ENCODE measurements at regions not wholly inside any gene's neighbourhood (a gene's known extent, or its start where the extent isn't known, plus 50 kb on each side); places are given as distances from the start of the nearest gene placed in this dataset.
"Not testable (repeated sequence)": the region's sequence is repeated elsewhere in the genome, so short reads cannot be mapped to it uniquely, and the experiment has no call there.

DNA sequence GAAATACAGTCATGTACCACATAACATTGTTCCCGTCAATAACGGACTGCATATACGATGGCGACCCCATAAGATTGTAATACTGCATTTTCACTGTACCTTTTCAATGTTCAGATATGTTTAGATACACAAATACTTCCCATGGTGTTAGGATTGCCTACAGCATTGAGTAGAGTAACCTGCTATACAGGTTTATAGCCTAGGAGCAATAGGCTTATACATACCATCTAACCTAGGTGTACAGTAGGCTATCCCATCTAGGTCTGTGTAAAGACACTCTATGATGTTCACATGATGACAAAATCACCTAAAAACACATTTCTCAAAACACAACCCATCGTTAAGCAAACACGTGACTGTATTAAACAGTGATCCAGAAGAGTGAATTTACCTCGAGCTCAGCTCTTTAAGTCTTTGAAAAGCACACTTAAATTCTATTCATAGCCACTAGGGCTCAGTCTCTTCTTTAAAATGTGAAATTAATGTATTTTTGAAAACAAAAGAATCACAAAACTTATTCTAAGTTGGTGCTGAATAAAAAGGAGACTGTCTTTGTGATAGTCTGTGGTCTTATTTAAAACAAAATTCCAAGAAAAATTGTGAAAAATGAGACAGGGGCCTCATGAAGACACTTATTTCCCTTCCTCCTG, 239.1 kb upstream of the ARID2 start:
- DNase-seq (ENCODE audit: low spot score) = no peak
- intact Hi-C loops (cut with DNase I) = no loop called here

DNA sequence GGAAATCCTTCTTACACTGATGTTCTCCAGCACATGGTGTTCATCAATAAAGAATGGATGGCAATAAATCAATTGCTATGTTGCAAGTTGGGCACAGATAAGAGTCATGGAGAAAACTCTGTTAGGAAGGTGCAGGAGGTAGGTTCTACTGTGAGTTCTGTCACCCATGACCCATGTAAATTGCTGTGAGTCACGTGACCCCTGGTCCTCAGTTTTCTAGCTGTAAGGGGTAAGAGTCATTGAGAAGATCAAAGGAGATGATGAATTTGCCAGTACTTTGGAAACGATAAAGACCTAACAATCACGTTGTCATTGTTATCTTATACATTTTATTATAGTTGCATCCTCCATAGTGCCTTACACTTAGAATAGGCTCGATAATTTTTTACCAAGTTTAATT, 235.2 kb upstream of the ARID2 start:
- DNase-seq (ENCODE audit: low spot score) = no peak
- intact Hi-C loops (cut with DNase I) = no loop called here

DNA sequence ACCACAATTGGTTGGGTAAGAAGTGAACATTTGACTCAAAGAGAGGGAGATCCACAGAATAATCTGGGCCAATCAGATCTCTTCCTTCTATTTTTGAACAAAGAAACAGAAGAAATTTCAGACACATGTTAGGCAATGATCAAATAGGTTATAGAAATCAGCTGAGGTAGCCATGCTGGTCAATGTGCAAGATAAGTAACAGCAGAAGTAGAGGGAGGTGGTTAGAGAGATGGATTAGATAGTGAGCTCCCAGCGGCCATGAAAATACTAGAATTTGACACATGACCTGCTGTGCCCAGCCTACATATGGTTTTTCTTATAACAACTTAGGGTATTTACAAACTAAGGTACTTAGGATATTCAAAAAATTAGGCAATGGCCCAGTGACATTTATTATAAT, 230.9 kb upstream of the ARID2 start:
- DNase-seq (ENCODE audit: low spot score) = no peak
- intact Hi-C loops (cut with DNase I) = no loop called here

DNA sequence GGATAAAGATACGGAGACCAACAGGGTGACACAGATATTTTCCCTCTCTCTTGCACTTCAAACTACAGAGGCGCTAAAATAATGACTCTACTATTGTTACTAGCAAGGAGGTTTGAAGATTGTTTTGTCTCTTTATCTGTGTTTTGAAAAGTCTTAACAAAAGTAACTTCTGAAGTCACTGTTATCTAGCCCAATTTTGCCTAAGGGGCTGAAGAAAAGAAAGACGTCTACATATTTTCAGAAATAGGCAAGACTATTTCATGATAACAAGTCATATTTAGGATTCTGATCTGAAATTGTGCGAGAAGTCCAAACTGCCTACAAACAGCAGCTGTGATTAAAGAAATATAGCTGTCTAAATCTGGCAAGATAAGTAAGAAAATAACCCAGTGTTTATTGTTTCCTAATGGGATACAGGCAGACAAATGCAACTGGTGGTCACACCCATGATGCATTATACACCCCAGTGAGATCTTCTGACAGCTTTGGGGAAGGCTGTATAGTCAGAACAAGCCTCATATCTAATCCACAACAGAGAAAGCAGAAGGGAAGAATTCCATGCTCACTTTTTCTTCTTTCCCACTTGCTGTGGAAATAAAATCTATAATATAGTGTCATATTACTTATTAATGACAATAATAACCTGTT, 226.9 kb upstream of the ARID2 start:
- intact Hi-C loops (cut with DNase I) = no loop called here
- DNase-seq (ENCODE audit: low spot score) = no peak

DNA sequence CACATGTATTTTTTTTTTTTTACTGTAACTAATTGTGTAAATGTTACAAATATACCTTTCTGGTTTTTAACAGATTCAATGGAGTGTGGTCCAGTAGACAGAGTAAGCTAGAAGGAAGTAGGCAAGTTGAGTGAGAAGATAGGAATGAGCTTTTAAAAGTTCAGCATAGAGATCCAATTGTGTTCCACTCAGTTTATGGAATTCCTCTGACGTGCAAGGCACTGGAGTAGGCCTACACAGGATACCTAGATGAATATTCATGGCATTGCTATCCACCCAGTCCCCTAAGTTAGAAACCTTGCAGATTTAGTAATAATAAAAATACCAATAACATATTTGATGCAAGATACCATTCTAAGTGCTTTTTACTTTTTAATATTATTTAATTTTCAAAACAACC, 225.6 kb upstream of the ARID2 start:
- intact Hi-C loops (cut with DNase I) = no loop called here
- no peak for DNase-seq (ENCODE audit: low spot score)

DNA sequence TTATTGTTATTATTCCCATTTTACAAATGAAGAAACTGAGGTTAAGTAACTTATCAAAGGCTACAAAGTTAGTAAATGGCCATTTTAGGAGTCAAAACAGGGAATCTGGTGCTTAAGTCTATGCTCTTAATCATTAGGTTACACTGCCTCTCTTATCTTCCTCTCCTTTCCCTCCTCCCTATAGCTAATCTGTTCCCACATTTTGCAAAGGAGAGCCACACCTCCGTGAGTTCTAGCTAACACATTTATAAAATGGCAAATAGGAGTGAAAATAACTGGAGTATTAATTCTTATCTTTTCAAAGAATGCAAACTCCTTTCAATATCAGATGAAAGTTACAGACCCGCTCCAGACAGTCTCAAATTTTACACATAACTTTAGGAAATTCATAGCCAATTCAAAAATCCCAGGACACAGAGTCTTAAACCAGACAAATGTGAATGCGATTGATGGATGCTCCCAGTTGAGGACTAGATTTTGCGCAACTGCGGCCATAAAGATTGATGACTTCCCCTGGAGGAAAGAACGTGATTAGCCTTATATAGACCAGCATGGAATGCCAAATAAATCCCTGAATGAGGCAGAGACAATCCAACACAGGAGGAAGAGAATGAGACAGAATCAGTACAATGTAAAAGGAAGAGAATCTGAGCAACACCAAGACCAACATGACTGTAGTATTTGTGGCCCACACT, 225.0 kb upstream of the ARID2 start:
- DNase-seq (ENCODE audit: low spot score) = no peak
- intact Hi-C loops (cut with DNase I) = no loop called here

DNA sequence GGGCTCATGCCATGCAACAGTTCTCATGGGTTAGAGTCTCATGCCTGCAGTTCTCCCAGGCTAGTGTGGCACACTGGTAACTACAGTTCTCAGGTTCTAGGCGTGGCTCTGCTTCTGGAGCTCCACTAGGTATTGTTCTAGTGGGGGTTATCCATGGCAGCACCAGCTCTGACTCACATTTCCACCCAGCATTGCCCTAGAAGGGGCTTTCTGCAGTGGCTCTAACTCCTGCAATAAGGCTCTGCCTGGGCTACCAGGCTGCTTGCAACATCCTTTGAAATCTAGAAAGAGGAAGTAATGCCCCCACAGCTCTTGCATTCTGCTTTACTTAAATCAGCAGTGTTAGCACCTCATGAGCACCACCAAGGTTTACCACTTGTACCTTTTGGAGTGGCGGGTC, 220.3 kb upstream of the ARID2 start:
- intact Hi-C loops (cut with DNase I) = no loop called here
- no peak for DNase-seq (ENCODE audit: low spot score)

DNA sequence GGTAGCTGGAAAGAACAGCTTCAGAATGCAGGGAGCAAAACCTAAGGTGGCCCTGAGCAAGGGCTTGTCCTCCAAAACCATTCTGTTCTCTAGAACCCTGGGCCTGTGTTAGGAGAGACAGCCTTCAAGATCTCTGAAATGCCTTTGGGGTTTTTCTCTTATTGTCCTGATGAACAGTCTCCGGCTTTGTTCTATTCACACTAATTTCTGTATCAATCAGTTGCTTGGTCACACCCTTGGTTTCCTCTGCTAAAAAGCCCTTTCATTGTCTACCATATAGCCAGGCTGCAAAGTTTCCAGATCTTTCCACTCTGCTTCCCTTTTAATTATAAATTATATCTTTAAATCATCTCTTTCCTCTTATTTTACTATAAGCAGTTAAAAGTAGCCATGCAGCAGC, 219.9 kb upstream of the ARID2 start:
- DNase-seq (ENCODE audit: low spot score) = no peak
- intact Hi-C loops (cut with DNase I) = no loop called here

DNA sequence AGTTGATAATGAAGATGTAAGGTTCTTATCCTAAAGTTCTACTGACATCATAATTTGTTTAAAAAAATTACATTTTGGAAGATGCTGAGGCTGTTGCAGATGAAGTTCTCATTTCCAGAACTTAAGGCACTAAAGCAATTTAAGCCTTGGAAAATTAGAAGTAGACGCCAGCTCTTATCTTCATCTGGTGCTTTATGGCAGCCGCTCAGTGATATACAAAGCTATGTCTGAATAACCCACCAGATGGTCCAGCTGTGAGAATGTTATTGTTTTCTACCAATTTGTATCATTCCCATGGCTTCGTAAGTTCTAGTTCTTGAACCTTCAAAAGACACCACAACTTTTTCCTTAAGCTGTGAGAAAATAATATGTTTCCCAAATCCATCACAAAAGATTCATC, 212.1 kb upstream of the ARID2 start:
- no peak for DNase-seq (ENCODE audit: low spot score)
- intact Hi-C loops (cut with DNase I) = no loop called here

DNA sequence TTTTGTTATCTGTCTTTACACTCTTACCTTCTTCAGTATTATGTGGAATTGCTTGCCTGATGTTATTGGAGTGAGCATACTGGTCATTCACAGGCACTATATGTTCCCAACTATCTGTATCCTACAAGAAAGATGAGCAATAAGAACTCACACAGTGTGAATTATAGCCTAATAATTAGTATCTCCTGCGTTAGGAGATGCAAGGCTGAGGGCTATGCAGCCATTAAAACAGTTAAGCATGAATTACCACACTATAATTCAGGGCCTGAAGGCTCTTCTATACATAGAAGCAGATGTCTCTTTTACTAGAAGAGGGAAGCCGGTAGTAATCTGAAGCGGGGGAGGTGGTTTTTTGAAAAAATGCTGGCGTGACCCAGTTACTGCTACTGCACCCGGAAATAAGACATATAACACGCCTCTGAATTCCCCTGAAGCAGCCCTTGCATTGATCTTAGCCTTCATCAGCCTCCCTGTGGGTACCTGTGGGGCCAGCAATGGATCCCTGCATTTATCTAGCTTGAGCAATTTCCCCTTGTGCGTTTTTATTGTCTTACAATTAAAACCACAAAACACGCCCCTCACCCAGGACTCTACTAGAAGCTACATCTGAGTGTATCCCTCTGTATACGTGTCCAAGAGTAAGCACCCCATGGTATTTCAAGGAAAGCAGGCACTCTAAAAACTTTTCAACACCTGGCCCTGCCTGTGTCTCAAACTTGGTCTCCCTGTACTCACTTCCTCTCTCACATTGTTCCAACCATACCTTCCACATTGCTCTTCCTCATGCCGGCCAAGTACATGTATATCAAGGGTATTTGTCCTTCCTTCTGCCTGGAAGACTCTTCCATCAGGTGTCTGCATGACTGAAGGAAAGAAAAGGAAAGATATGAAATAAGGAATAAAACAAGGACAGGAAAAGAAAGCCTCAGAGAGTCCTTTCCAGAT, 210.9 kb upstream of the ARID2 start:
- DNase-seq (ENCODE audit: low spot score) = no peak
- intact Hi-C loops (cut with DNase I) = no loop called here

DNA sequence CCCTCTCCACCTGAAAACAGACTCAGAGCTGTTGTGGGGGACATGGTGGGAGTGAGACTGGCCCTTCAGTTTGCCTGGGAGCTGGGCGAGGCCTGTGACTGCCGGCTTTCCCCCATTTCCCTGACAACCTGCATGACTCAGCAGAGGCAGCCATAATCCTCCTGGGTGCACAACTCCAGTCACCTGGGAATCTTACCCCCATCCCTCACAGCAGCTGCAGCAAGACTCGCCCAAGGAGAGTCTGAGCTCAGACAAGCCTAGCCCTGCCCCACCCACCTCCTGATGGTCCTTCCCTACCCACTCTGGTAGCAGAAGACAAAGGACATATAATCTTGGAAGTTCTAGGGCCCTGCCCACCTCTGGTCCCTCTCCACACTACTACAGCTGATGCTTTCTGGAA, 207.3 kb upstream of the ARID2 start:
- intact Hi-C loops (cut with DNase I) = no loop called here
- no peak for DNase-seq (ENCODE audit: low spot score)

DNA sequence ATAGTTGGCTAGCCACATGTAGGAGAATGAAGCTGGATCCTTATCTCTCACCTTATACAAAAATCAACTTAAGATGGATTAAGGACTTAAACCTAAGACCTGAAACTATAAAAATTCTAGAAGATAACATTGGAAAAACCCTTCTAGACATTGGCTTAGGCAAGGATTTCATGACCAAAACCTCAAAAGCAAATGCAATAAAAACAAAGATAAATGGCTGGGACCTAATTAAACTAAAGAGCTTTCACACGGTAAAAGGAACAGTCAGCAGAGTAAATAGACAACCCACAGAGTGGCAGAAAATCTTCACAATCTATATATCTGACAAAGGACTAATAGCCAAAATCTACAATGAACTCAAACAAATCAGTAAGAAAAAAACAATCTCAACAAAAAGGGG, 202.7 kb upstream of the ARID2 start:
- intact Hi-C loops (cut with DNase I); DNase-seq (ENCODE audit: low spot score): not testable (repeated sequence)

DNA sequence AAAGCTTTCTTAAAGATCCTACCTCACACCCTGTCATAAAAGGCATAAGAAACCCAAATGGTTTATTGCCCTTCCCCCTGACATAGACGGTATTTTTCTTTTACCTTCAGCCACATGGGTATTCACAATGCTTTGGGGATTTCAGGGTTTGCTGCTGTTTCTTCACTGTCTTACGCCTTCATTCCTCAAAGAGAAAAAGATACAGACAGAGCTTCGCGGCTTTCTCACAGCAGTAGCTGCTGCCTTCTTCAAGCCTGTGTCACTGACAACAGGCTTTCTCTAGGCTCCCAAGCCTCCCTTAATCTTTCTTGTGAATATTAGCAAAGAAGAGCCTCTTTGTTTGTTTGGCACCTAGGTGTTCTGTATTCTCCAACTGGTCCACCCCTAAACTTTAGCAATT, 197.4 kb upstream of the ARID2 start:
- intact Hi-C loops (cut with DNase I) = no loop called here

DNA sequence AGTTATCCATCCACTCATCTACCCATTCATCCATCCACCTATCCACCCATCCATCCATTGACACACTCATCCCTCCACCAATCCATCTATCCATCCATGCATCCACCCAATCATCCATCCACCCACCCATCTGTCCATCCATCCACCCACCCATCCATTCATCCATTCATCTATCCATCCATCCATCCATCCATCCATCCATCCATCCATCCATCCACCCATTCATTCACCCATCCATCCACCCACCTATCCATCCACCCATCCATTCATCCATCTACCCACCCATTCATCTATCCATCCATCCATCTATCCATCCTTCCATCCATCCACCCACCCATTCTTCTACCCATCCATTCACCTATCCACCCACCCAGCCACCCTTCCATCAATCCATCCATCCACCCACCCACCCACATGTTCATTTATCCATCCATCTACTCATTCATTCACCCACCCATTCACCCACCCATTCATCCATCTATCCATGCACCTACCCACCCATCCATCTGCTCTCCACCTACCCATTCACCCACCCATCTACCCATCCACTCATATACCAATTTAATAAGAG, 193.8 kb upstream of the ARID2 start:
- intact Hi-C loops (cut with DNase I) = no loop called here
- DNase-seq (ENCODE audit: low spot score) = no peak

More for the DNA sequence above, 197.4 kb upstream of the ARID2 start:
- no peak for DNase-seq (ENCODE audit: low spot score)

DNA sequence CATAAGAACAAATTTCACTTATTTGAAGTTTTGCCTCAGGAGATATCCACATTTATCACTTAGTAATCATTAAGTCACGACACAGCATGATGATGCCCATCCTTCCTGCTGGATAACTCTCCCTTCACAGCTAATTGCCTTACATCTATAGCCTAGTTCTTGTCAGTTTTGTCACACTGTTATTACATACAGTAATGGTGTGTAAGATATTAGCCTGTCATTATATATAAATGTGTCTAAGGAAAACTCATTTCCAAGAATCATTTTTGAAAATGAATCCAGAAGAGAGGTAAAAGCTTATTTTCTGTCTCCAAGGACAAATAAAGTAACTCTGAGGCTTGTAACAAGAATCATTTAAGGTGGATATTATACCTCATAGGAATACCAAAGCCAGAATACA, 193.2 kb upstream of the ARID2 start:
- intact Hi-C loops (cut with DNase I) = no loop called here
- DNase-seq (ENCODE audit: low spot score) = no peak

DNA sequence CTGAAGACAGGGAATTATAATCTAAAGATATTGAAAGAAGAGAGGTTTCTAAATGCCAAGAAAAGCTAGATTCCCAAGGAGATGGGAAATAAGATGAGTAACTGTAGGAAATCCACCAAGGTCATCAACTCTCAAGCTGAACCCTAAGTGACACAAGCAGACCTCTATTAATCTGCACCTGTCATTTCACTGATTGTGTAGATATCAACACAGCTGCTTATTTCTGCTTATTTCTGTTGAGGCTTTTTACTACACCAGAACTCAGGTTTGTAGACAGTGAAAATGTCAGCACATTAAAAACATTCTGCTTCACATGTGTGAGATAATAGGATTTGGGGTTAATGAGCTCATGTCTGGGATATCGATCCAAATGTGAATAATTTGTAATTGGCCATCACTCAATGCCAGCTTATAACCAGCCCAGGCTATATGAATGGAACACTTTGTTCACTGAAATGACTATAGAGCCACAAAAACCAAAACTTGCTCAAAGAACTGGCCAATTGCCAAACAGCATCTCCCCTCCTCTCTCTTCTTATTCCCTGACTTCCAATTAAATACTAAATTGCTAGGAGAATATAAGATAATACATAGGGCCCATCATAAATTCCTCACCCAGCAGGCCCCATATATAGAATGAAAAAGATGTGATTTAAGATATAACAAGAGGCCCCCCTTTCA, 188.7 kb upstream of the ARID2 start:
- intact Hi-C loops (cut with DNase I) = loop anchor here (10.0 kb wide), 2 partner anchors 184 to 204 kb away; partner anchors contain the start of gene ARID2 (in 1 of the 2)

DNA sequence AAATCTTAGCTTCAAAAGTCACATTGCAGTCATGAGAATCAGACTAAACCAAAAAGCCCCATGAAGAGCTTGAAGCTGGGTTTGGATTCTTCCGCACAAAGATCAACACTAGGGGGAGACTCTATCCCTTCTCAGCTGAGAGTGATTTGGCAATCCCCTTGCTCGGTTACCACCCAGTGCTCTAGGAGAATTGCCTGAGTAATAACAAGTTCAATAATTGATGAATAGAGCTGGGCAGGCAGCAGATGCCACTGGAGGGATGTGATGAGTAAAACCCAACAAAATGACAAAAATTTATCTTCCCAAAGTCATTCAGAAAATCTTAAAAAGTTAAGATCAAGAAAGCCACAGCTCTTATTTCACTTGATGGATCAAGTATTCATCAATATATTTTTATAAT, 185.6 kb upstream of the ARID2 start:
- intact Hi-C loops (cut with DNase I) = loop anchor here (10.0 kb wide), 2 partner anchors 181 to 201 kb away; partner anchors contain the start of gene ARID2 (in 1 of the 2)
- DNase-seq (ENCODE audit: low spot score) = no peak

More for the DNA sequence above, 188.7 kb upstream of the ARID2 start:
- no peak for DNase-seq (ENCODE audit: low spot score)

DNA sequence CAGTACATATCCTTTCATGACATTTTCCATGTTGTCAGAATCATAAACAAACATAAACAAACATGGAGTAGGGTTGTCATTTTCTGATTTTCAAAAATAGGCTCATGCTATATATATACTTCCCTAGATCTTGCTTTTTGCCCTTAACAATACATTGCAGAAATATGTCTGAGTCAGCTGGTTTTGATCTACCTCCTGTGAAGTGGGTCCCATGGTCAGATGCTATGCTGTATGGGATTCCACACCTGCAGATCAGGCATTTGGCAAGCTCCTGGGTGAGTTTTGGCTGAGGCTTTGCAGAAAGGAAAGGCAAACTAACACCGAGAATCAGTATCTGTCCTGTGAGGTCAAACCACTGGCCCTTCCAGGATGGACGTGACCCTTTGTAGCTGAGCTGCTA, 183.0 kb upstream of the ARID2 start:
- intact Hi-C loops (cut with DNase I) = loop anchor here (10.0 kb wide), 2 partner anchors 178 to 198 kb away; partner anchors contain the start of gene ARID2 (in 1 of the 2)

DNA sequence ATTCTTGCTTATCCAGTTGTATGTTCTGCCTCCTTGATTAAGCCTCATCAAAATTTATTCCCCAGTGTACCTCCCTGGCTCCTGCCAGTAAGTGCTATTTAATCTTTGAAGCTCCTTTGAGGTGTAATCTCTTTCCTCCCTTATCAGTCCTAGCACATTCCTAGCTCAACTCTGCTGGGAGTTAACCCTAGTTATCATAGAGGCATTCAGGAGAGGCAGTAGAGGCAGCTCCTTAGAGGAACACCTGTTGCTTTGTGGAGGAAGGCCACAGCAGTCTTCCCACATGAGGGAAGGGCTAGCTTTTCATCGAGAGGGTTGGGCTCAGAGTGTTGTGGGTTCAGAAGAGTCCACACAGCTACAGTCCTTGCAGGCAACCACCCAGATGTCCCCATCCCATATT, 182.4 kb upstream of the ARID2 start:
- intact Hi-C loops (cut with DNase I) = loop anchor here (10.0 kb wide), 2 partner anchors 178 to 198 kb away; partner anchors contain the start of gene ARID2 (in 1 of the 2)
- no peak for DNase-seq (ENCODE audit: low spot score)

More for the DNA sequence above, 183.0 kb upstream of the ARID2 start:
- no peak for DNase-seq (ENCODE audit: low spot score)

Data from posterior vena cava (tissue), 2 donors.